GM23338 (cell line): ENCODE measurements at regions not wholly inside any gene's neighbourhood (a gene's known extent, or its start where the extent isn't known, plus 50 kb on each side); places are given as distances from the start of the nearest gene placed in this dataset.

ENCODE experiments used
- ATAC-seq: fragments of 200-7000 bp; cut with Tn5 transposase; 3 replicates; pipeline ENCODE4 v1.9.1; 2020
- DNase-seq: peaks from one replicate; pipeline ENCODE4 v3.0.0-alpha.2; 2015; ENCODE audit warnings: low spot score
- H2AFZ ChIP-seq: fragments of 200-600 bp; sonication (generic); 2 replicates; pipeline ENCODE4 v1.8.0; 2016; ENCODE audit warnings: antibody characterized with exemption, mild to moderate bottlenecking, moderate library complexity
- H3F3A ChIP-seq: fragments of 200-600 bp; sonication (generic); replicated peaks from 2 replicates; pipeline ENCODE4 v1.8.0; 2017; ENCODE audit warnings: antibody characterized with exemption, mixed run types, low read depth
- H3K27ac ChIP-seq: fragments of 200-600 bp; sonication (generic); 2 replicates; pipeline ENCODE4 v1.6.1; 2016; ENCODE audit warnings: low read depth
- H3K27me3 ChIP-seq: fragments of 200-600 bp; sonication (generic); 2 replicates; pipeline ENCODE4 v1.8.0; 2016; ENCODE audit warnings: mild to moderate bottlenecking, mixed run types, moderate library complexity; ENCODE audit not compliant: insufficient read depth
- H3K36me3 ChIP-seq: fragments of 200-600 bp; sonication (generic); 2 replicates; pipeline ENCODE4 v1.8.0; 2016; ENCODE audit warnings: mild to moderate bottlenecking; ENCODE audit not compliant: insufficient read depth
- H3K4me1 ChIP-seq: fragments of 200-600 bp; sonication (generic); 2 replicates; pipeline ENCODE4 v1.8.0; 2016; ENCODE audit warnings: mild to moderate bottlenecking, moderate library complexity; ENCODE audit not compliant: insufficient read depth
- H3K4me2 ChIP-seq: fragments of 200-600 bp; sonication (generic); 2 replicates; pipeline ENCODE4 v1.7.1; 2017; ENCODE audit warnings: mixed run types
- H3K4me3 ChIP-seq: fragments of 200-600 bp; sonication (generic); 2 replicates; pipeline ENCODE4 v1.6.1; 2016; ENCODE audit warnings: mixed run types
- H3K79me2 ChIP-seq: fragments of 200-600 bp; sonication (generic); replicated peaks from 2 replicates; pipeline ENCODE4 v1.8.0; 2017; ENCODE audit warnings: mild to moderate bottlenecking; ENCODE audit not compliant: insufficient read depth
- H3K9me2 ChIP-seq: fragments of 200-600 bp; sonication (generic); 2 replicates; pipeline ENCODE4 v1.8.0; 2017; ENCODE audit not compliant: insufficient read depth
- H4K20me1 ChIP-seq: fragments of 200-600 bp; sonication (generic); replicated peaks from 2 replicates; pipeline ENCODE4 v1.8.0; 2017; ENCODE audit warnings: mild to moderate bottlenecking; ENCODE audit not compliant: insufficient read depth
- H3K27ac Mint-ChIP-seq: 2 replicates; pipeline ENCODE4 v1.8.0; 2020; ENCODE audit warnings: inconsistent platforms, mild to moderate bottlenecking, moderate library complexity, mixed read lengths
- H3K27me3 Mint-ChIP-seq: 3 replicates; pipeline ENCODE4 v1.8.0; 2022; ENCODE audit warnings: low read depth, mild to moderate bottlenecking, moderate library complexity, mixed read lengths, inconsistent platforms; ENCODE audit not compliant: insufficient read depth, poor library complexity
- H3K36me3 Mint-ChIP-seq: 3 replicates; pipeline ENCODE4 v1.8.0; 2021; ENCODE audit warnings: low read depth, mild to moderate bottlenecking, inconsistent platforms, moderate library complexity, mixed read lengths
- H3K4me1 Mint-ChIP-seq: 3 replicates; pipeline ENCODE4 v1.8.0; 2020; ENCODE audit warnings: mild to moderate bottlenecking, inconsistent platforms, mixed read lengths
- H3K4me3 Mint-ChIP-seq: 3 replicates; pipeline ENCODE4 v1.8.0; 2021; ENCODE audit warnings: moderate library complexity, mild to moderate bottlenecking, inconsistent platforms, mixed read lengths
- H3K9me3 Mint-ChIP-seq: 3 replicates; pipeline ENCODE4 v1.8.0; 2020; ENCODE audit warnings: moderate library complexity, mild to moderate bottlenecking, inconsistent platforms, mixed read lengths
- CREB1 ChIP-seq: fragments of 250-450 bp; sonication (Bioruptor Pico); IDR thresholded peaks from 2 replicates; pipeline ENCODE4 v1.5.0; 2020; ENCODE audit warnings: low read depth, mild to moderate bottlenecking, moderate library complexity
- CTCF ChIP-seq, 2 experiments: fragments of 200-600 bp in 1 of 2; sonication (generic) in 1 of 2; conservative IDR thresholded peaks; 2 replicates each; pipeline versions ENCODE4 v1.5.1 to v1.6.1; 2016 to 2017; ENCODE audit warnings: antibody characterized with exemption in 2 of 2, low read depth in 2 of 2, mild to moderate bottlenecking in 2 of 2, moderate library complexity in 1 of 2
- EZH2 ChIP-seq: fragments of 200-600 bp; sonication (generic); IDR thresholded peaks from one replicate; pipeline ENCODE4 v1.8.0; 2017; ENCODE audit warnings: antibody characterized with exemption, mild to moderate bottlenecking, low read depth; ENCODE audit not compliant: unreplicated experiment
- EZH2phosphoT487 ChIP-seq: fragments of 200-600 bp; sonication (generic); IDR thresholded peaks from one replicate; pipeline ENCODE4 v1.8.1; 2018; ENCODE audit warnings: antibody characterized with exemption; ENCODE audit not compliant: unreplicated experiment
- JUNB ChIP-seq: IDR thresholded peaks from one replicate; pipeline ENCODE4 v1.6.1; 2016; ENCODE audit warnings: antibody characterized with exemption; ENCODE audit not compliant: unreplicated experiment
- NANOG ChIP-seq: IDR thresholded peaks from 2 replicates; pipeline ENCODE4 v1.6.1; 2016; ENCODE audit warnings: antibody characterized with exemption, borderline replicate concordance
- POLR2AphosphoS5 ChIP-seq: IDR thresholded peaks from 2 replicates; pipeline ENCODE4 v1.6.1; 2016; ENCODE audit warnings: antibody characterized with exemption, low read depth
- REST ChIP-seq: IDR thresholded peaks from one replicate; pipeline ENCODE4 v1.6.1; 2018; ENCODE audit warnings: antibody characterized with exemption; ENCODE audit not compliant: unreplicated experiment
- STAT1 ChIP-seq: IDR thresholded peaks from one replicate; pipeline ENCODE4 v1.6.1; 2016; ENCODE audit warnings: antibody characterized with exemption; ENCODE audit not compliant: unreplicated experiment
- ZNF331 ChIP-seq: fragments of 250-450 bp; sonication (Bioruptor Pico); IDR thresholded peaks from 2 replicates; pipeline ENCODE4 v1.5.0; 2020; ENCODE audit warnings: low read depth, mild to moderate bottlenecking, moderate library complexity
- ZNF462 ChIP-seq: fragments of 250-450 bp; sonication (Bioruptor Pico); IDR thresholded peaks from 2 replicates; pipeline ENCODE4 v1.5.0; 2020; ENCODE audit warnings: mild to moderate bottlenecking, moderate library complexity
- TF ChIP-seq, protein P1 (sequence below): IDR thresholded peaks from 2 replicates; pipeline ENCODE4 v1.6.1; 2016; ENCODE audit warnings: antibody characterized with exemption

GRCh38 chr9:113776194-113776593 is 99.9 kb upstream of the ZNF618 start:
- Mint-ChIP-seq H3K9me3 (no peaks in the 10 kb centered on the region), H3K4me1 (peaks cover 10% of the 10 kb centered on the region), H3K4me3 (no peak overlapping the region), H3K27ac (no peak overlapping the region), H3K36me3 (no peaks in the 10 kb centered on the region), H3K27me3 (peaks cover 3% of the 10 kb centered on the region)
- H3K27me3 ChIP-seq: no peaks in the 10 kb centered on the region
- H3K4me1 ChIP-seq: peaks cover 6% of the 10 kb centered on the region; the same call in 1 of the 2 replicates
- no peaks in the 10 kb centered on the region for H3K36me3 ChIP-seq
- H3K9me2 ChIP-seq: no peaks in the 10 kb centered on the region
- no peaks in the 10 kb centered on the region for H3K79me2 ChIP-seq
- ATAC-seq (no peak), DNase-seq (no peak)
- no peak overlapping the region for H3K4me3 ChIP-seq
- H4K20me1 ChIP-seq: no peaks in the 10 kb centered on the region
- TF ChIP-seq POLR2AphosphoS5: no peak
- TF ChIP-seq ZNF462: no peak
- TF ChIP-seq EZH2phosphoT487: no peak
- no peak for TF ChIP-seq EZH2
- no peak for TF ChIP-seq REST
- TF ChIP-seq CTCF (conservative IDR thresholded peaks at IDR 0.05; ENCODE audit: low read depth in 2 of 2): no peak
- TF ChIP-seq ZNF331 (CRISPR knock-in tag): no peak
- TF ChIP-seq NANOG: no peak
- TF ChIP-seq JUNB: no peak
- no peak for TF ChIP-seq STAT1
- no peak for TF ChIP-seq CREB1 (CRISPR knock-in tag)
- TF ChIP-seq, protein P1, sequence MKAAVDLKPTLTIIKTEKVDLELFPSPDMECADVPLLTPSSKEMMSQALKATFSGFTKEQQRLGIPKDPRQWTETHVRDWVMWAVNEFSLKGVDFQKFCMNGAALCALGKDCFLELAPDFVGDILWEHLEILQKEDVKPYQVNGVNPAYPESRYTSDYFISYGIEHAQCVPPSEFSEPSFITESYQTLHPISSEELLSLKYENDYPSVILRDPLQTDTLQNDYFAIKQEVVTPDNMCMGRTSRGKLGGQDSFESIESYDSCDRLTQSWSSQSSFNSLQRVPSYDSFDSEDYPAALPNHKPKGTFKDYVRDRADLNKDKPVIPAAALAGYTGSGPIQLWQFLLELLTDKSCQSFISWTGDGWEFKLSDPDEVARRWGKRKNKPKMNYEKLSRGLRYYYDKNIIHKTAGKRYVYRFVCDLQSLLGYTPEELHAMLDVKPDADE: no peak
- no peak overlapping the region for H3K27ac ChIP-seq
- no peak overlapping the region for H3K4me2 ChIP-seq
- H2AFZ ChIP-seq: no peak overlapping the region
- H3F3A ChIP-seq: no peaks in the 10 kb centered on the region
